HPDE6-E6E7 (cell line): ENCODE measurements at regions not wholly inside any gene's neighbourhood (a gene's known extent, or its start where the extent isn't known, plus 50 kb on each side); places are given as distances from the start of the nearest gene placed in this dataset.
A peak's percentile ranks its signal among the peaks of the same experiment; 100 is the strongest.
"Not testable (repeated sequence)": the region's sequence is repeated elsewhere in the genome, so short reads cannot be mapped to it uniquely, and the experiment has no call there.

ENCODE experiments used
- DNase-seq: peaks from one replicate; pipeline ENCODE4 v3.0.0; 2011; ENCODE audit warnings: missing footprints; ENCODE audit errors: extremely low spot score

- no peak for DNase-seq
Observed at GRCh38 chr6:81906709-81907204, 154.3 kb upstream of the TENT5A start.

- no peak for DNase-seq
Observed at GRCh38 chr6:81906041-81906440, 153.6 kb upstream of the TENT5A start.

GRCh38 chr6:81901551-81901966, 149.1 kb upstream of the TENT5A start:
- no peak for DNase-seq

- DNase-seq: no peak
Observed at GRCh38 chr6:81900616-81901015, 148.1 kb upstream of the TENT5A start.

GRCh38 chr6:81897793-81898192, 145.3 kb upstream of the TENT5A start:
- DNase-seq: no peak

GRCh38 chr6:81896525-81897503, 144.3 kb upstream of the TENT5A start:
- no peak for DNase-seq

- no peak for DNase-seq
Observed at GRCh38 chr6:81895511-81896185, 143.2 kb upstream of the TENT5A start.

GRCh38 chr6:81894788-81895271, 142.3 kb upstream of the TENT5A start:
- DNase-seq: no peak

- DNase-seq: no peak
Observed at GRCh38 chr6:81894306-81894705, 141.8 kb upstream of the TENT5A start.

- DNase-seq: no peak
Observed at GRCh38 chr6:81892891-81893290, 140.4 kb upstream of the TENT5A start.

- DNase-seq: no peak
Observed at GRCh38 chr6:81891874-81892273, 139.4 kb upstream of the TENT5A start.

GRCh38 chr6:81890846-81891245, 138.4 kb upstream of the TENT5A start:
- no peak for DNase-seq

- DNase-seq: no peak
Observed at GRCh38 chr6:81889377-81890053, 137.0 kb upstream of the TENT5A start.

GRCh38 chr6:81886909-81887308, 134.4 kb upstream of the TENT5A start:
- DNase-seq: not testable (repeated sequence)

GRCh38 chr6:81886157-81886556, 133.7 kb upstream of the TENT5A start:
- DNase-seq: no peak

GRCh38 chr6:81881660-81882059, 129.2 kb upstream of the TENT5A start:
- no peak for DNase-seq

- no peak for DNase-seq
Observed at GRCh38 chr6:81878479-81878878, 126.0 kb upstream of the TENT5A start.

- DNase-seq: no peak
Observed at GRCh38 chr6:81876971-81877370, 124.5 kb upstream of the TENT5A start.

GRCh38 chr6:81875782-81876293, 123.4 kb upstream of the TENT5A start:
- DNase-seq: no peak

GRCh38 chr6:81869749-81870508, 117.4 kb upstream of the TENT5A start:
- not testable (repeated sequence) for DNase-seq

- DNase-seq: peak; percentile 31
Observed at GRCh38 chr6:81865712-81866111, 113.2 kb upstream of the TENT5A start.
